ENCODE measurements at regions not wholly inside any gene's neighbourhood (a gene's known extent, or its start where the extent isn't known, plus 50 kb on each side); places are given as distances from the start of the nearest gene placed in this dataset.

- no peak for ATAC-seq (ENCODE audit: low FRiP score)
These were observed 484.8 kb upstream of the RUNX1 start for GRCh38 chr21:35533893-35534292.

GRCh38 chr21:35530766-35531165, 481.7 kb upstream of the RUNX1 start:
- DNase-seq (ENCODE audit: low spot score) (no peak), ATAC-seq (ENCODE audit: low FRiP score) (no peak)
- no peak for TF ChIP-seq CTCF (IDR thresholded peaks at IDR 0.05)

More at GRCh38 chr21:35533893-35534292, 484.8 kb upstream of the RUNX1 start:
- DNase-seq (ENCODE audit: low spot score): no peak
- no peak for TF ChIP-seq CTCF (IDR thresholded peaks at IDR 0.05)

GRCh38 chr21:35529171-35529863, 480.2 kb upstream of the RUNX1 start:
- TF ChIP-seq CTCF (IDR thresholded peaks at IDR 0.05): no peak
- no peak for DNase-seq (ENCODE audit: low spot score)
- ATAC-seq (ENCODE audit: low FRiP score): peak; percentile 39

- DNase-seq (ENCODE audit: low spot score) (no peak), ATAC-seq (ENCODE audit: low FRiP score) (no peak)
- no peak for TF ChIP-seq CTCF (IDR thresholded peaks at IDR 0.05)
These were observed 479.3 kb upstream of the RUNX1 start for GRCh38 chr21:35528116-35529042.

GRCh38 chr21:35527358-35527757, 478.3 kb upstream of the RUNX1 start:
- TF ChIP-seq CTCF (IDR thresholded peaks at IDR 0.05): no peak

GRCh38 chr21:35525443-35525842, 476.3 kb upstream of the RUNX1 start:
- ATAC-seq (ENCODE audit: low FRiP score) (no peak), DNase-seq (ENCODE audit: low spot score) (no peak)
- no peak for TF ChIP-seq CTCF (IDR thresholded peaks at IDR 0.05)

More at GRCh38 chr21:35527358-35527757, 478.3 kb upstream of the RUNX1 start:
- ATAC-seq (ENCODE audit: low FRiP score) (no peak), DNase-seq (ENCODE audit: low spot score) (no peak)
